ENCODE measurements at regions not wholly inside any gene's neighbourhood (a gene's known extent, or its start where the extent isn't known, plus 50 kb on each side); places are given as distances from the start of the nearest gene placed in this dataset.
A peak's percentile ranks its signal among the peaks of the same experiment; 100 is the strongest.
"Not testable (repeated sequence)": the region's sequence is repeated elsewhere in the genome, so short reads cannot be mapped to it uniquely, and the experiment has no call there.

DNA sequence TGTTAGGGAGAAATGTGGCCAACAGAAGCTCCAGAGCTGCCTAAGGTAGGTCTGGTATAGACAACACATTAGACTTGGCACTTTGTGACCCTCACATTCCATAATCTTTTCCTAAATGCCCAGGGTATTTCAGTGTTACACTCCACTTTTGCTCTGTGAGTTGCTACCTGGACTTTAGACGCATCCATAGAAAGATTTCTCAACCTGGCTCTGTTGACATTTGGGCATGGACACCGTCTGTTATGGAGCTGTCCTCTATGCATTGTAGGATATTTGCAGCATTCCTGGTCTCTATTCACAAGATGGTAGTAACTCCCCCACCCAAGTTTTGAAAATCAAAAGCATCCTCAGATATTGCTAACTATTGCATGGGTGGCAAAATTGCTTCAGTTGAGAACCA, 136.5 kb upstream of the NETO1 start:
- in situ Hi-C loops (cut with HindIII; ENCODE audit: low pct_unique_long_range_greater_than_20kb, low sequenced_read_pairs): no loop called here
- no peak for TF ChIP-seq JUND (IDR thresholded peaks at IDR 0.05; ENCODE audit: low read depth)
- no peak for DNase-seq (ENCODE audit: low read depth in 1 of 2, low spot score in 1 of 2)

DNA sequence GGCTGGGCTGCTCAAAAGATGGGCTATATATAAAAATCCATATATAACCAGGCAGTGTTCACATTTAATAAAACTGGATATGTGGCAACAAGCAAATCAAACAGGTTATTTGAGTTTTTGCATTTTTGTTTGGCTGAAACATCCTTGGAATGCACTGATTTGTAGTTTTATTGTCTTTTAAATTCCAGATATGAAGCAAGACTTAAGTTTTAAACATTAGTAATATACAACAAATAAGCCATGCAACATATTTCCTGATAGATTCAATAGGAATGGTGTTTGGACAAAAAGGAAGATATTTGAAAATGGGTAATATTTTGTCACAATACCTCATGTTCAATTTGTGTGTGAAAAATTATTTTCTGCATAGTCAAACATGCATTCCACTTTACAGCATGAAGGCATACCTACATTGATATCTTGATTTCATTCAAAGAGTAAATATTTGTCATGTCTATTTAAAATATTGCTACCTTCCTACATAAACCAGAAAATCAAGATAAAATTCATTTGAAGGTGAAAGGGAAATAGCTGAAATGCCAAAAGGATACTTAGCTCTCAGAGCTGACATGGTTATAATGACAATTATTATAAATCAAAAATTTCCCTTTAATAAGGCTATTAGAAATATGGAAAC, 132.3 kb upstream of the NETO1 start:
- TF ChIP-seq JUND (IDR thresholded peaks at IDR 0.05; ENCODE audit: low read depth): 0 out of 2 replicates have a peak, but pooled peaks have one; percentile 6
- in situ Hi-C loops (cut with HindIII; ENCODE audit: low pct_unique_long_range_greater_than_20kb, low sequenced_read_pairs): no loop called here
- DNase-seq (ENCODE audit: low read depth in 1 of 2, low spot score in 1 of 2): peak in 1 of 2 experiments; percentile 62

DNA sequence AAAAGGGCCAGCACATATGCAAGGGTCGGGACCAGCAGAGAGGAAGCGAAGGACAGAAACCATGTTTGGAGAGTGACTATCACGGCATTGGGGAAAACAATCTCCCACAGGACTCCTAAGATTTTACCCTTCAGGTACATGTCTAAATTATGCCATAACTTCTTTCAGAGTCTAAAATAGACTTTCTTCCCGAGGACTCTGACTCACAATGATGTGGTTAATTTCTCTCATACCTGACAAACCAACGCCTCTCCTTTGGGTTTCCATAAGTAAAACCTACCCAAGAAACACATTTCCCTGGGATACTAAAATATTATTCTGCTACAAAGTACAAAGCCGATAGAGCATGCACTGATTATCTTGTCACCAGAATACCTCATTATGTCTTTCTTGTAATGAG, 127.8 kb upstream of the NETO1 start:
- DNase-seq (ENCODE audit: low read depth in 1 of 2, low spot score in 1 of 2): no peak
- in situ Hi-C loops (cut with HindIII; ENCODE audit: low pct_unique_long_range_greater_than_20kb, low sequenced_read_pairs): no loop called here
- no peak for TF ChIP-seq JUND (IDR thresholded peaks at IDR 0.05; ENCODE audit: low read depth)

DNA sequence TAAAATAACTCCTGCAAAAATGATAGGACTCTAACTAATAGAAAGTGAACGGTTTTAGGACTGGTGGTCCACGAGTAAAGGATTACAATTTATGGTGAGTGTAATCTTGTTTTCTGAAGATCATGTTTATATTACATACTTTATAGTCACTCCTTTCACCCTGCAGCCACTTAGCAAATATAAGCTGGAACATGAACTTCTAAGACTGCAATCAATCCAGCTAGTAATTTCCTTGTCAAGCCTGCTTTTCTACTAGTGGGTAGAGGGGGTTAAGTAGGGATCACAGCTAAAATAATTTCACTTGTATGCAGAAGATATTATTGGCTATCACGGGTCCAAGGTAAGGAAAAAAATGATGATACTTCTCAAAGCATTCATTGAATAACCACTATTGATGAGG, 125.5 kb upstream of the NETO1 start:
- in situ Hi-C loops (cut with HindIII; ENCODE audit: low pct_unique_long_range_greater_than_20kb, low sequenced_read_pairs): no loop called here
- no peak for TF ChIP-seq JUND (IDR thresholded peaks at IDR 0.05; ENCODE audit: low read depth)
- DNase-seq (ENCODE audit: low read depth in 1 of 2, low spot score in 1 of 2): peak in 1 of 2 experiments; percentile 42

DNA sequence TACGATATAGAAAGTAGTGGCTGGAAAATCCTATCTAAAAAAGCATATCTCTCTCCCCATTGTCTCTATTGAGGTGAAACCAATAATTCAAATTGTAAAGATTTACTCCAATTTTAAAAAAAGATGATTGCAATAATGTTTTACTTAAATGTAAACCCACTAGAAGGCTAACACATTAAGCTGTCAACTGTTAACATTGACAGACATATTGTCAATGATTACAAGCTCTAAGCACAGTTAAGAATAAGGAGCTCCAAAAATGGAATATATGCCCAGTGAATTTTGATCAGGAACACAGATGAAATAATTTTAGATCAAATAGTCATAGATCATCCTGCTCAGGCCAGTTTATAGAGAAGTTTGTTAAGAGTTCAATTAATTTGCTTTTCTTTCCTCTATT, 123.6 kb upstream of the NETO1 start:
- TF ChIP-seq JUND (IDR thresholded peaks at IDR 0.05; ENCODE audit: low read depth): no peak
- in situ Hi-C loops (cut with HindIII; ENCODE audit: low pct_unique_long_range_greater_than_20kb, low sequenced_read_pairs): no loop called here
- no peak for DNase-seq (ENCODE audit: low read depth in 1 of 2, low spot score in 1 of 2)

DNA sequence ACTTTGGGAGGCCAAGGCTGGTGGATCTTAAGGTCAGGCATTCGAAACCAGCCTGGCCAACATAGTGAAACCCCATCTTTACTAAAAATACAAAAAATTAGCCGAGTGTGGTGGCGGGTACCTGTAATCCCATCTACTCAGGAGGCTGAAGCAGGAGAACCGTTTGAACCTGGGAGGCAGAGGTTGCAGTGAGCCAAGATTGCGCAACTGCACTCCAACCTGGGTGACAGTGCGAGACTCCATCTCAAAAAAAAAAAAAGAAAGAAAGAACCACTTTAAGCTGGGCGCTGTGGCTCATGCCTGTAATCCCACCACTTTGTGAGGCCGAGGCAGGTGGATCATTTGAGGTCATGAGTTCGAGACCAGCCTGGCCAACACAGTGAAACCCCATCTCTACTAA, 119.8 kb upstream of the NETO1 start:
- in situ Hi-C loops (cut with HindIII; ENCODE audit: low pct_unique_long_range_greater_than_20kb, low sequenced_read_pairs); DNase-seq (ENCODE audit: low read depth in 1 of 2, low spot score in 1 of 2): not testable (repeated sequence)

DNA sequence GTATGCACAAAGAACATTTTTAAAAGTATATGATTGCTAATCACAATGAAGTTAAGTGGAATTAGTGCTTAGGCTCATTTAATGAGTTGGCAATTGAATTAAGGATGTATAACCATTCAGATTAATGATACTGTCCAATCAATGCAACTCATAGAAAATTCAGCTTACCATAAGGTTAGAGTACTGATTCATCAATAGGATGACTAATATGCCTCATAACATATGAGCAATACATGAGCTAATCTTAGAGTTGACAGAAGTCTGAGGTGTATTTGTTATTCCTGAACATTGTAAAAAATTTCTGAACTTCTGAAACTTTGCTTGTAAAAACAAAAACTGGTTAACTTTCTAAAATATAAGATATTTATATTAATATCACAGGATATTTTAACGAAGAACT, 118.3 kb upstream of the NETO1 start:
- in situ Hi-C loops (cut with HindIII; ENCODE audit: low pct_unique_long_range_greater_than_20kb, low sequenced_read_pairs): no loop called here
- no peak for DNase-seq (ENCODE audit: low read depth in 1 of 2, low spot score in 1 of 2)
- no peak for TF ChIP-seq JUND (IDR thresholded peaks at IDR 0.05; ENCODE audit: low read depth)

DNA sequence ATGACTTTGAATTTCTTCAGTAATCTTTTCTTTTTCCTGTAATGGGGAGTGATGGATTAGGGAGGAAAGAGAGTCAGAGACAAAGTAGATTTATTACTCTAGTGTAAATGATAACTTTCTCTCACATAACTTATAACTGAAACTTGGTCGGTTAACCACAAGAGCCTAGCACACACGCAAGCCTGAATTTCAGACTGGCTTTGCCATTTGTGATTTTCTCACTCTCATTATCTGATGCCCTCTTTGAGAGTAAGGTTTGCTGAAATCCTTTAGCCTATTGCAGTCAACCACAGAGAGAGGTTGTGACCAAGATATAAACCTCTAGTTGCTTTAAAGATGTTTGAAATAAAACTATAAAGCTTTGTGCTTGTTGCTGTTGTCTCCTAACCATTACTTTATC, 117.9 kb upstream of the NETO1 start:
- DNase-seq (ENCODE audit: low read depth in 1 of 2, low spot score in 1 of 2): no peak
- in situ Hi-C loops (cut with HindIII; ENCODE audit: low pct_unique_long_range_greater_than_20kb, low sequenced_read_pairs): no loop called here
- TF ChIP-seq JUND (IDR thresholded peaks at IDR 0.05; ENCODE audit: low read depth): no peak

DNA sequence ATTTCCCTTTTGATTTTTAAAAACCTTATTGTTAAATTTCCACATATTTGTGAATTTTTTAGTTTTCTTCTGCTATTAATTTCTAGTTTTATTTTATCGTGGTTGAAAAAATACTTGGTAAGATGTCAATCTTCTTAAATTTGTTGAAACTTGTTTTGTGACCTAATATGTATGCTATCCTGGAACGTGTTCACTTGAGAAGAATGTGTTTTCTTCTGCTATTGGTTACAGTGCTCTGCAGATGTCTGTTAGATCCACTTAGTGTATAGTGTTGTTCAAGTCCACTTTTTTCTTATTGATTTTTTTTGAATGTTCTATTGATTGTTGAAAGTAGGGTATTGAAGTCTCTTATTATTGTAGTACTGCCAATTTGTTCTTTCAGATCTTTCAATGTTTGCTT, 116.5 kb upstream of the NETO1 start:
- DNase-seq (ENCODE audit: low read depth in 1 of 2, low spot score in 1 of 2): no peak
- in situ Hi-C loops (cut with HindIII; ENCODE audit: low pct_unique_long_range_greater_than_20kb, low sequenced_read_pairs): no loop called here
- no peak for TF ChIP-seq JUND (IDR thresholded peaks at IDR 0.05; ENCODE audit: low read depth)

DNA sequence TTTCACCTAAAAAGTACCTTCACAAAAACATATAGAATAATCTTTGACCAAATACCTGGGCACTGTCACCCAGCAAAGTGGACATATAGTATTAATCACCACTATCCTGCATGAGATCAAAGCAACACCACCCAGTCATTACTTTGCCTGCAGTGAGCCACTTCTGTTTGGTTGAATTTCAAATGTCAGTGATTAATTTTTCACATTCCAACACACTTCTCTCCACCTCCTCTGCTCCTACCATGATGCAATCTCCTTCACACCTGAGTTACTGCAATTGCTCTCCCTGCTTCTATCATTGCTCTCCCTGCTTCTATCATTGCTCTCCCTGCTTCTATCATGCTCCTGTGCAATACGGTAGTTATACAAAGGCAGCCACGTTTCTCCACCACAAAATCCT, 106.1 kb upstream of the NETO1 start:
- no peak for TF ChIP-seq JUND (IDR thresholded peaks at IDR 0.05; ENCODE audit: low read depth)
- DNase-seq (ENCODE audit: low read depth in 1 of 2, low spot score in 1 of 2): no peak
- in situ Hi-C loops (cut with HindIII; ENCODE audit: low pct_unique_long_range_greater_than_20kb, low sequenced_read_pairs): no loop called here

DNA sequence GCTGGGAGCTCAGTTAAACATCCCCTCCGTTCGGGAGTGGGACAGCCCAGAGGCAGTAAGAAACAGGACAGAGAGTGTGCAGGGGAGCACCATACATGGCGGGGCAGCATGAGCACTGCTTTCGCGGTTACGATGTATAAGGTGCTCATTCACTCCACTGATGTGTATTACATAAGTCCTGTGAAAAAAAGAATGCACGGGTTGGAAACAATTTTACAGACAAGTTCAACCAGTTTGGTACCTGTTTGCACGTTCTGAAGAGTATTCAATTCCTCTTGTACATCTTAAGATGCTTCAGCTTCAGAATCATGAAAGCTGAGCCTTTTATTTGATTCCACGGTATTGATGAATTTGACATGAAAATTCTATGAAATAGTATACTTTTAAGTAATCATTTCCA, 97.8 kb upstream of the NETO1 start:
- in situ Hi-C loops (cut with HindIII; ENCODE audit: low pct_unique_long_range_greater_than_20kb, low sequenced_read_pairs): no loop called here
- no peak for TF ChIP-seq JUND (IDR thresholded peaks at IDR 0.05; ENCODE audit: low read depth)

DNA sequence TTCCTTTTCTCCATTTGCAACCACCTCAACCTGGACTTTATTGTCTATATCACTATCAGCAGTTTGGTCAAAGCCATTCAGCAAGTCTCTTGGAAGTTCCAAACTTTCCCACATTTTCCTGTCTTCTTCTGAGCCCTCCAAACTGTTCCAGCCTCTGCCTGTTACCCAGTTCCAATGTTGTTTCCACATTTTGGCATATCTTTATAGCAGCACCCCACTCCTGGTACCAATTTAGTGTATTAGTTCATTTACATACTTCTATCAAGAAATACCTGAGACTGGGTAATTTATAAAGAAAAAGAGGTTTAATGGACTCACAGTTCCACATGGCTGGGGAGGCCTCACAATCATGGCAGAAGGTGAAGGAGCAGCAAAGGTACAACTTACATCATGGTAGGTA, 90.4 kb upstream of the NETO1 start:
- DNase-seq (ENCODE audit: low read depth in 1 of 2, low spot score in 1 of 2); in situ Hi-C loops (cut with HindIII; ENCODE audit: low pct_unique_long_range_greater_than_20kb, low sequenced_read_pairs): not testable (repeated sequence)

More for the DNA sequence above, 97.8 kb upstream of the NETO1 start:
- peak; percentile 1 to 64 for DNase-seq (ENCODE audit: low read depth in 1 of 2, low spot score in 1 of 2)

DNA sequence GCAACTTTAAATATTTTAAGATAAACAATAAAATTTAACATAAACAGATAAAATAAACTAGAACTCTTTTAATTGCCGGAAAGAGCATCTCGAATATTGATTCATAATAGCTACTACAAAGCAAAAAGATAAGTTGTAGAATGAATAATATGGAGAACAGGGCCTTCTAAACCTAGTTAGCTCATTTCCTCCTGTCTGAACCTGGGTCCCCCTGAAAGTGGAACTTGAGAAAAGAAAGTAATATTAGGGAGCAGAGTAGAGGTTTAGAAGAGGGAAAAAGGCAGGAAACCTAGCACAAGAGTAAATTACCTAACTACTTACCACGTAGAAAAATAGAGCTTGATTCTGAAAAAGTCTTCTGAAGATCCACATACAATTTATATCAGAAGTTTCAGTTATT, 80.7 kb upstream of the NETO1 start:
- in situ Hi-C loops (cut with HindIII; ENCODE audit: low pct_unique_long_range_greater_than_20kb, low sequenced_read_pairs): no loop called here
- no peak for TF ChIP-seq JUND (IDR thresholded peaks at IDR 0.05; ENCODE audit: low read depth)
- DNase-seq (ENCODE audit: low read depth in 1 of 2, low spot score in 1 of 2): no peak

DNA sequence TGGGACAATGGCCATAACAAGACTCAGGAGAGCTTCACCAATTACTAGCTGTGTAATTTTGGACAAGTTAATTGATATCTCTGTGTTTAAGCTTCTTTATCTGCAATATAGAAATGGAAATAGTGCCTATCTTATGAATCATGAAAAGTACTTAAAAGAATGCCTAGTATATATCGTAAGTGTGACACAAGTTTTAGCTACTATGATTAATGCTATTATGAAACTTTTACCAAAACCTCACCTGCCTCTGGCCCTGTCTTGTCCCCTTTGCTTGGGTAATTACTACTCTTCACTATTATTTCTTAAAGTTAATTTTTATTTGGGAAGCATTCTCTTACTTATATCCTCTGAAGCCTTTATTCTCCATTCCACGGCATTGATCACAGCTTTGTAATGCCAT, 75.0 kb upstream of the NETO1 start:
- DNase-seq (ENCODE audit: low read depth in 1 of 2, low spot score in 1 of 2): no peak
- in situ Hi-C loops (cut with HindIII; ENCODE audit: low pct_unique_long_range_greater_than_20kb, low sequenced_read_pairs): no loop called here
- TF ChIP-seq JUND (IDR thresholded peaks at IDR 0.05; ENCODE audit: low read depth): no peak

Measured in T47D (cell line).